ENCODE measurements at regions not wholly inside any gene's neighbourhood (a gene's known extent, or its start where the extent isn't known, plus 50 kb on each side); places are given as distances from the start of the nearest gene placed in this dataset.
"Not testable (repeated sequence)": the region's sequence is repeated elsewhere in the genome, so short reads cannot be mapped to it uniquely, and the experiment has no call there.

GRCh38 chrX:155819966-155820491 is 61.1 kb upstream of the VAMP7 start:
- peak; percentile 49 for DNase-seq

- no peak for DNase-seq
These were observed 61.6 kb upstream of the VAMP7 start for GRCh38 chrX:155819525-155819924.

GRCh38 chrX:155814391-155814790 is 66.8 kb upstream of the VAMP7 start:
- not testable (repeated sequence) for DNase-seq

GRCh38 chrX:155779831-155780230 is 101.3 kb upstream of the VAMP7 start:
- DNase-seq, result no peak

- DNase-seq, result no peak
These were observed 102.1 kb upstream of the VAMP7 start for GRCh38 chrX:155778844-155779553.

- DNase-seq, result no peak
These were observed 106.8 kb upstream of the VAMP7 start for GRCh38 chrX:155774387-155774786.

- DNase-seq, result no peak
These were observed 113.0 kb upstream of the VAMP7 start for GRCh38 chrX:155767876-155768769.

GRCh38 chrX:155767051-155767875 is 113.9 kb upstream of the VAMP7 start:
- DNase-seq, result peak; percentile 55

- DNase-seq, result no peak
These were observed 114.8 kb upstream of the VAMP7 start for GRCh38 chrX:155766321-155766720.

- DNase-seq, result no peak
These were observed 120.0 kb upstream of the VAMP7 start for GRCh38 chrX:155761185-155761584.

- no peak for DNase-seq
These were observed 123.9 kb upstream of the VAMP7 start for GRCh38 chrX:155757046-155757759.

GRCh38 chrX:155755706-155756337 is 125.3 kb upstream of the VAMP7 start:
- DNase-seq, result no peak

GRCh38 chrX:155751131-155751530 is 130.0 kb upstream of the VAMP7 start:
- DNase-seq, result no peak

GRCh38 chrX:155747520-155747919 is 133.6 kb upstream of the VAMP7 start:
- no peak for DNase-seq

- no peak for DNase-seq
These were observed 133.0 kb upstream of the TMLHE start for GRCh38 chrX:155745792-155746191.

GRCh38 chrX:155744534-155744933 is 131.8 kb upstream of the TMLHE start:
- no peak for DNase-seq

GRCh38 chrX:155728335-155728734 is 115.6 kb upstream of the TMLHE start:
- not testable (repeated sequence) for DNase-seq

GRCh38 chrX:155718972-155719586 is 106.3 kb upstream of the TMLHE start:
- DNase-seq, result no peak

- no peak for DNase-seq
These were observed 102.4 kb upstream of the TMLHE start for GRCh38 chrX:155715141-155715540.

- no peak for DNase-seq
These were observed 82.7 kb upstream of the TMLHE start for GRCh38 chrX:155695419-155695818.

- DNase-seq, result no peak
These were observed 81.9 kb upstream of the TMLHE start for GRCh38 chrX:155694649-155695048.
